ENCODE measurements at regions not wholly inside any gene's neighbourhood (a gene's known extent, or its start where the extent isn't known, plus 50 kb on each side); places are given as distances from the start of the nearest gene placed in this dataset.

GRCh38 chr5:146940295-146940694 is 61.7 kb upstream of the PPP2R2B start:
- no peak for TF ChIP-seq CTCF (IDR thresholded peaks at IDR 0.05; ENCODE audit: insufficient read depth, low read length)
- no peak for DNase-seq (ENCODE audit: low read depth)
- H3K4me3 ChIP-seq (ENCODE audit: low read depth, low read length): no peak overlapping the region

GRCh38 chr5:146944019-146944418 is 65.5 kb upstream of the PPP2R2B start:
- TF ChIP-seq CTCF (IDR thresholded peaks at IDR 0.05; ENCODE audit: insufficient read depth, low read length): no peak
- H3K4me3 ChIP-seq (ENCODE audit: low read depth, low read length): no peak overlapping the region
- DNase-seq (ENCODE audit: low read depth): no peak

GRCh38 chr5:146944764-146945616 is 66.4 kb upstream of the PPP2R2B start:
- H3K4me3 ChIP-seq (ENCODE audit: low read depth, low read length): no peak overlapping the region
- TF ChIP-seq CTCF (IDR thresholded peaks at IDR 0.05; ENCODE audit: insufficient read depth, low read length): no peak
- no peak for DNase-seq (ENCODE audit: low read depth)

- TF ChIP-seq CTCF (IDR thresholded peaks at IDR 0.05; ENCODE audit: insufficient read depth, low read length): no peak
- no peak for DNase-seq (ENCODE audit: low read depth)
- H3K4me3 ChIP-seq (ENCODE audit: low read depth, low read length): no peak overlapping the region
Observed at GRCh38 chr5:146945617-146946084, 67.1 kb upstream of the PPP2R2B start.

GRCh38 chr5:146947181-146947941 is 68.8 kb upstream of the PPP2R2B start:
- no peak overlapping the region for H3K4me3 ChIP-seq (ENCODE audit: low read depth, low read length)
- DNase-seq (ENCODE audit: low read depth): peak; percentile 12
- peak; percentile 30 for TF ChIP-seq CTCF (IDR thresholded peaks at IDR 0.05; ENCODE audit: insufficient read depth, low read length)

- H3K4me3 ChIP-seq (ENCODE audit: low read depth, low read length): no peak overlapping the region
- DNase-seq (ENCODE audit: low read depth): no peak
- no peak for TF ChIP-seq CTCF (IDR thresholded peaks at IDR 0.05; ENCODE audit: insufficient read depth, low read length)
Observed at GRCh38 chr5:146948666-146949065, 70.1 kb upstream of the PPP2R2B start.
